Neural cell (in vitro differentiated cells): ENCODE measurements at regions not wholly inside any gene's neighbourhood (a gene's known extent, or its start where the extent isn't known, plus 50 kb on each side); places are given as distances from the start of the nearest gene placed in this dataset.

Source experiments
- H2AFZ ChIP-seq: fragments of 200-600, 300-800 bp; sonication (generic), shearing (Covaris generic); 2 replicates; pipeline ENCODE4 v1.6.0; 2014; ENCODE audit warnings: low read depth, mild to moderate bottlenecking, antibody characterized with exemption, low read length, moderate library complexity
- H3F3A ChIP-seq: fragments of 200-600 bp; shearing (Covaris generic); 2 replicates; pipeline ENCODE4 v1.6.1; 2016; ENCODE audit warnings: mild to moderate bottlenecking, moderate library complexity, mixed read lengths, antibody characterized with exemption, low read length; ENCODE audit not compliant: insufficient read depth, poor library complexity, severe bottlenecking
- H3K27ac ChIP-seq: fragments of 200-600, 300-800 bp; sonication (generic), shearing (Covaris generic); 2 replicates; pipeline ENCODE4 v1.5.1; 2014; ENCODE audit warnings: mild to moderate bottlenecking, low read length, moderate library complexity
- H3K27me3 ChIP-seq: fragments of 300-800, 200-600 bp; sonication (generic), shearing (Covaris generic); 2 replicates; pipeline ENCODE4 v1.6.0; 2014; ENCODE audit warnings: mild to moderate bottlenecking, low read depth, low read length, moderate library complexity; ENCODE audit not compliant: insufficient read depth
- H3K36me3 ChIP-seq: fragments of 300-800, 200-600 bp; sonication (generic), shearing (Covaris generic); 2 replicates; pipeline ENCODE4 v1.5.1; 2014; ENCODE audit warnings: mild to moderate bottlenecking, antibody characterized with exemption, low read length, moderate library complexity; ENCODE audit not compliant: insufficient read depth
- H3K4me2 ChIP-seq: fragments of 300-800, 200-600 bp; sonication (generic), shearing (Covaris generic); 2 replicates; pipeline ENCODE4 v1.6.0; 2014; ENCODE audit warnings: mild to moderate bottlenecking, low read length
- H3K4me3 ChIP-seq: fragments of 300-800, 200-600 bp; sonication (generic), shearing (Covaris generic); 2 replicates; pipeline ENCODE4 v1.5.1; 2014; ENCODE audit warnings: mild to moderate bottlenecking, low read length, moderate library complexity
- H3K79me2 ChIP-seq: fragments of 200-600 bp; shearing (Covaris generic); replicated peaks from 2 replicates; pipeline ENCODE4 v1.6.0; 2014; ENCODE audit warnings: mild to moderate bottlenecking, low read length, moderate library complexity; ENCODE audit not compliant: insufficient read depth
- H3K9ac ChIP-seq: fragments of 300-800, 200-600 bp; sonication (generic), shearing (Covaris generic); 2 replicates; pipeline ENCODE4 v1.6.1; 2016; ENCODE audit warnings: mild to moderate bottlenecking, low read length, mixed read lengths
- H3K9me2 ChIP-seq: fragments of 200-600 bp; shearing (Covaris generic); 2 replicates; pipeline ENCODE4 v1.6.1; 2016; ENCODE audit warnings: mild to moderate bottlenecking, low read length, mixed read lengths; ENCODE audit not compliant: insufficient read depth
- H3K9me3 ChIP-seq: fragments of 200-600, 300-800 bp; sonication (generic), shearing (Covaris generic); 2 replicates; pipeline ENCODE4 v1.6.1; 2016; ENCODE audit warnings: mild to moderate bottlenecking, mixed run types, low read length, moderate library complexity, mixed read lengths
- H4K20me1 ChIP-seq: fragments of 200-600 bp; shearing (Covaris generic); 2 replicates; pipeline ENCODE4 v1.6.1; 2016; ENCODE audit warnings: mild to moderate bottlenecking, mixed run types; ENCODE audit not compliant: insufficient read depth
- CTCF ChIP-seq: fragments of 450-650 bp; IDR thresholded peaks from 2 replicates; pipeline ENCODE4 v1.5.1; 2014; ENCODE audit warnings: antibody characterized with exemption, mild to moderate bottlenecking, moderate library complexity; ENCODE audit not compliant: poor library complexity, severe bottlenecking
- EP300 ChIP-seq: fragments of 450-650 bp; conservative IDR thresholded peaks from 2 replicates; pipeline ENCODE4 v1.6.1; 2014; ENCODE audit warnings: antibody characterized with exemption, mild to moderate bottlenecking, moderate library complexity; ENCODE audit not compliant: poor library complexity, severe bottlenecking
- EZH2 ChIP-seq: fragments of 200-600, 300-800 bp; shearing (Covaris generic), sonication (generic); IDR thresholded peaks from 2 replicates; pipeline ENCODE4 v1.6.1; 2014; ENCODE audit warnings: antibody characterized with exemption, low read length, borderline replicate concordance, mild to moderate bottlenecking; ENCODE audit not compliant: insufficient read depth, poor library complexity, severe bottlenecking
- MXI1 ChIP-seq: fragments of 450-650 bp; conservative IDR thresholded peaks from 2 replicates; pipeline ENCODE4 v1.6.1; 2014; ENCODE audit warnings: antibody characterized with exemption, mild to moderate bottlenecking; ENCODE audit not compliant: poor library complexity, severe bottlenecking
- POLR2AphosphoS5 ChIP-seq: IDR thresholded peaks from 2 replicates; pipeline ENCODE4 v1.6.1; 2012
- RAD21 ChIP-seq: fragments of 450-650 bp; conservative IDR thresholded peaks from 2 replicates; pipeline ENCODE4 v1.6.1; 2014; ENCODE audit warnings: antibody characterized with exemption, mild to moderate bottlenecking, moderate library complexity
- REST ChIP-seq: IDR thresholded peaks from 2 replicates; pipeline ENCODE4 v1.6.1; 2012; ENCODE audit warnings: borderline replicate concordance
- SMC3 ChIP-seq: fragments of 450-650 bp; conservative IDR thresholded peaks from 2 replicates; pipeline ENCODE4 v1.6.1; 2014; ENCODE audit warnings: antibody characterized with exemption, mild to moderate bottlenecking, moderate library complexity; ENCODE audit not compliant: poor library complexity
- TAF1 ChIP-seq: IDR thresholded peaks from 2 replicates; pipeline ENCODE4 v1.6.1; 2012; ENCODE audit warnings: low read depth

GRCh38 chr2:217612920-217613319, 389.9 kb downstream of the TNS1 start:
- no peaks in the 10 kb centered on the region for H4K20me1 ChIP-seq
- H2AFZ ChIP-seq = no peak overlapping the region
- no peak overlapping the region for H3K9ac ChIP-seq
- H3K4me3 ChIP-seq = no peak overlapping the region
- no peaks in the 10 kb centered on the region for H3K9me3 ChIP-seq
- no peaks in the 10 kb centered on the region for H3K27me3 ChIP-seq
- H3K79me2 ChIP-seq = no peaks in the 10 kb centered on the region
- no peaks in the 10 kb centered on the region for H3K36me3 ChIP-seq
- H3K9me2 ChIP-seq = no peaks in the 10 kb centered on the region
- no peak overlapping the region for H3K27ac ChIP-seq
- no peak overlapping the region for H3K4me2 ChIP-seq
- no peaks in the 10 kb centered on the region for H3F3A ChIP-seq
- no peak for TF ChIP-seq TAF1
- TF ChIP-seq MXI1 = no peak
- no peak for TF ChIP-seq RAD21
- TF ChIP-seq SMC3 = no peak
- no peak for TF ChIP-seq EP300
- no peak for TF ChIP-seq REST
- no peak for TF ChIP-seq POLR2AphosphoS5

GRCh38 chr2:217612211-217612610, 390.6 kb downstream of the TNS1 start:
- Histone ChIP-seq H3K4me3 (no peak overlapping the region), H3K9ac (no peak overlapping the region), H3K9me2 (no peaks in the 10 kb centered on the region), H2AFZ (no peak overlapping the region), H4K20me1 (no peaks in the 10 kb centered on the region), H3K79me2 (no peaks in the 10 kb centered on the region), H3K36me3 (no peaks in the 10 kb centered on the region), H3K4me2 (no peak overlapping the region), H3K27ac (no peak overlapping the region), H3K27me3 (no peaks in the 10 kb centered on the region), H3K9me3 (no peaks in the 10 kb centered on the region), H3F3A (no peaks in the 10 kb centered on the region)
- TF ChIP-seq REST (no peak), CTCF (no peak), SMC3 (no peak), POLR2AphosphoS5 (no peak), EP300 (no peak), RAD21 (no peak), EZH2 (no peak), TAF1 (no peak), MXI1 (no peak)
